ENCODE measurements at regions not wholly inside any gene's neighbourhood (a gene's known extent, or its start where the extent isn't known, plus 50 kb on each side); places are given as distances from the start of the nearest gene placed in this dataset.

- Histone ChIP-seq H3K36me3 (ENCODE audit: control insufficient read depth, insufficient read depth, low read length) (no peaks in the 10 kb centered on the region), H3K4me1 (ENCODE audit: control insufficient read depth, insufficient read depth, low read length) (peaks cover 6% of the 10 kb centered on the region; the same call in 1 of the 2 replicates), H3K4me3 (ENCODE audit: low read depth, low read length) (no peak overlapping the region), H3K27ac (ENCODE audit: low read depth, low read length) (no peak overlapping the region), H3K9me3 (ENCODE audit: control insufficient read depth, insufficient read depth, low read length) (no peaks in the 10 kb centered on the region), H3K27me3 (ENCODE audit: control insufficient read depth, insufficient read depth, low read length) (no peaks in the 10 kb centered on the region), H3K9ac (ENCODE audit: low read depth, low read length) (no peak overlapping the region)
Measured at GRCh38 chr9:135248721-135249120, 161.3 kb downstream of the OLFM1 start.

- Histone ChIP-seq H3K9me3 (ENCODE audit: control insufficient read depth, insufficient read depth, low read length) (no peaks in the 10 kb centered on the region), H3K4me1 (ENCODE audit: control insufficient read depth, insufficient read depth, low read length) (peaks cover 6% of the 10 kb centered on the region; the same call in 1 of the 2 replicates), H3K9ac (ENCODE audit: low read depth, low read length) (no peak overlapping the region), H3K36me3 (ENCODE audit: control insufficient read depth, insufficient read depth, low read length) (no peaks in the 10 kb centered on the region), H3K27ac (ENCODE audit: low read depth, low read length) (no peak overlapping the region), H3K27me3 (ENCODE audit: control insufficient read depth, insufficient read depth, low read length) (no peaks in the 10 kb centered on the region), H3K4me3 (ENCODE audit: low read depth, low read length) (no peak overlapping the region)
Measured at GRCh38 chr9:135249191-135249590, 161.7 kb downstream of the OLFM1 start.

GRCh38 chr9:135249711-135250110 is 162.2 kb downstream of the OLFM1 start:
- Histone ChIP-seq H3K9ac (ENCODE audit: low read depth, low read length) (no peak overlapping the region), H3K4me1 (ENCODE audit: control insufficient read depth, insufficient read depth, low read length) (peaks cover 6% of the 10 kb centered on the region; the same call in 1 of the 2 replicates), H3K9me3 (ENCODE audit: control insufficient read depth, insufficient read depth, low read length) (no peaks in the 10 kb centered on the region), H3K27ac (ENCODE audit: low read depth, low read length) (no peak overlapping the region), H3K4me3 (ENCODE audit: low read depth, low read length) (no peak overlapping the region), H3K36me3 (ENCODE audit: control insufficient read depth, insufficient read depth, low read length) (no peaks in the 10 kb centered on the region), H3K27me3 (ENCODE audit: control insufficient read depth, insufficient read depth, low read length) (no peaks in the 10 kb centered on the region)

- Histone ChIP-seq H3K4me3 (ENCODE audit: low read depth, low read length) (no peak overlapping the region), H3K4me1 (ENCODE audit: control insufficient read depth, insufficient read depth, low read length) (peaks cover 6% of the 10 kb centered on the region; the same call in 1 of the 2 replicates), H3K36me3 (ENCODE audit: control insufficient read depth, insufficient read depth, low read length) (no peaks in the 10 kb centered on the region), H3K9ac (ENCODE audit: low read depth, low read length) (no peak overlapping the region), H3K27me3 (ENCODE audit: control insufficient read depth, insufficient read depth, low read length) (no peaks in the 10 kb centered on the region), H3K9me3 (ENCODE audit: control insufficient read depth, insufficient read depth, low read length) (no peaks in the 10 kb centered on the region), H3K27ac (ENCODE audit: low read depth, low read length) (no peak overlapping the region)
Measured at GRCh38 chr9:135251331-135251761, 163.9 kb downstream of the OLFM1 start.

- Histone ChIP-seq H3K9me3 (ENCODE audit: control insufficient read depth, insufficient read depth, low read length) (no peaks in the 10 kb centered on the region), H3K27me3 (ENCODE audit: control insufficient read depth, insufficient read depth, low read length) (no peaks in the 10 kb centered on the region), H3K36me3 (ENCODE audit: control insufficient read depth, insufficient read depth, low read length) (no peaks in the 10 kb centered on the region), H3K27ac (ENCODE audit: low read depth, low read length) (no peak overlapping the region), H3K9ac (ENCODE audit: low read depth, low read length) (no peak overlapping the region), H3K4me3 (ENCODE audit: low read depth, low read length) (no peak overlapping the region), H3K4me1 (ENCODE audit: control insufficient read depth, insufficient read depth, low read length) (peaks cover 6% of the 10 kb centered on the region; the same call in 1 of the 2 replicates)
Measured at GRCh38 chr9:135251996-135252760, 164.7 kb downstream of the OLFM1 start.

GRCh38 chr9:135252980-135253304 is 165.5 kb downstream of the OLFM1 start:
- Histone ChIP-seq H3K9ac (ENCODE audit: low read depth, low read length) (no peak overlapping the region), H3K9me3 (ENCODE audit: control insufficient read depth, insufficient read depth, low read length) (no peaks in the 10 kb centered on the region), H3K36me3 (ENCODE audit: control insufficient read depth, insufficient read depth, low read length) (no peaks in the 10 kb centered on the region), H3K4me3 (ENCODE audit: low read depth, low read length) (no peak overlapping the region), H3K27me3 (ENCODE audit: control insufficient read depth, insufficient read depth, low read length) (no peaks in the 10 kb centered on the region), H3K27ac (ENCODE audit: low read depth, low read length) (peak overlapping the region; percentile 16), H3K4me1 (ENCODE audit: control insufficient read depth, insufficient read depth, low read length) (peaks cover 6% of the 10 kb centered on the region; the same call in 1 of the 2 replicates)

GRCh38 chr9:135253305-135254004 is 166.0 kb downstream of the OLFM1 start:
- no peaks in the 10 kb centered on the region for H3K36me3 ChIP-seq (ENCODE audit: control insufficient read depth, insufficient read depth, low read length)
- peaks cover 6% of the 10 kb centered on the region; the same call in 1 of the 2 replicates for H3K4me1 ChIP-seq (ENCODE audit: control insufficient read depth, insufficient read depth, low read length)
- no peak overlapping the region for H3K9ac ChIP-seq (ENCODE audit: low read depth, low read length)
- H3K27ac ChIP-seq (ENCODE audit: low read depth, low read length), result peak overlapping the region; percentile 16
- no peaks in the 10 kb centered on the region for H3K27me3 ChIP-seq (ENCODE audit: control insufficient read depth, insufficient read depth, low read length)
- no peaks in the 10 kb centered on the region for H3K9me3 ChIP-seq (ENCODE audit: control insufficient read depth, insufficient read depth, low read length)
- no peak overlapping the region for H3K4me3 ChIP-seq (ENCODE audit: low read depth, low read length)

GRCh38 chr9:135254176-135255032 is 166.9 kb downstream of the OLFM1 start:
- H3K4me3 ChIP-seq (ENCODE audit: low read depth, low read length), result no peak overlapping the region
- H3K4me1 ChIP-seq (ENCODE audit: control insufficient read depth, insufficient read depth, low read length), result peaks cover 6% of the 10 kb centered on the region; the same call in 1 of the 2 replicates
- no peak overlapping the region for H3K9ac ChIP-seq (ENCODE audit: low read depth, low read length)
- no peaks in the 10 kb centered on the region for H3K36me3 ChIP-seq (ENCODE audit: control insufficient read depth, insufficient read depth, low read length)
- no peaks in the 10 kb centered on the region for H3K27me3 ChIP-seq (ENCODE audit: control insufficient read depth, insufficient read depth, low read length)
- no peaks in the 10 kb centered on the region for H3K9me3 ChIP-seq (ENCODE audit: control insufficient read depth, insufficient read depth, low read length)
- H3K27ac ChIP-seq (ENCODE audit: low read depth, low read length), result no peak overlapping the region

GRCh38 chr9:135255033-135255840 is 167.8 kb downstream of the OLFM1 start:
- Histone ChIP-seq H3K27me3 (ENCODE audit: control insufficient read depth, insufficient read depth, low read length) (no peaks in the 10 kb centered on the region), H3K9me3 (ENCODE audit: control insufficient read depth, insufficient read depth, low read length) (no peaks in the 10 kb centered on the region), H3K4me3 (ENCODE audit: low read depth, low read length) (no peak overlapping the region), H3K36me3 (ENCODE audit: control insufficient read depth, insufficient read depth, low read length) (no peaks in the 10 kb centered on the region), H3K9ac (ENCODE audit: low read depth, low read length) (no peak overlapping the region), H3K4me1 (ENCODE audit: control insufficient read depth, insufficient read depth, low read length) (peaks cover 6% of the 10 kb centered on the region; the same call in 1 of the 2 replicates), H3K27ac (ENCODE audit: low read depth, low read length) (no peak overlapping the region)

- H3K9me3 ChIP-seq (ENCODE audit: control insufficient read depth, insufficient read depth, low read length), result no peaks in the 10 kb centered on the region
- no peaks in the 10 kb centered on the region for H3K27me3 ChIP-seq (ENCODE audit: control insufficient read depth, insufficient read depth, low read length)
- H3K4me1 ChIP-seq (ENCODE audit: control insufficient read depth, insufficient read depth, low read length), result peaks cover 9% of the 10 kb centered on the region; the same call in 1 of the 2 replicates
- no peak overlapping the region for H3K27ac ChIP-seq (ENCODE audit: low read depth, low read length)
- H3K36me3 ChIP-seq (ENCODE audit: control insufficient read depth, insufficient read depth, low read length), result no peaks in the 10 kb centered on the region
- no peak overlapping the region for H3K9ac ChIP-seq (ENCODE audit: low read depth, low read length)
- no peak overlapping the region for H3K4me3 ChIP-seq (ENCODE audit: low read depth, low read length)
Measured at GRCh38 chr9:135255841-135256580, 168.5 kb downstream of the OLFM1 start.

All from HUES48 (cell line).